AG20443 (cell line): ENCODE measurements at regions not wholly inside any gene's neighbourhood (a gene's known extent, or its start where the extent isn't known, plus 50 kb on each side); places are given as distances from the start of the nearest gene placed in this dataset.

Experiments used
- DNase-seq: peaks from one replicate; pipeline ENCODE4 v3.0.0; 2012; ENCODE audit warnings: low spot score, mixed read lengths

- no peak for DNase-seq
Measured at GRCh38 chr2:20914087-20914486, 91.2 kb upstream of the LDAH start.

GRCh38 chr2:20913491-20913890 is 90.6 kb upstream of the LDAH start:
- DNase-seq, result no peak

- peak; percentile 5 for DNase-seq
Measured at GRCh38 chr2:20900052-20900636, 77.2 kb upstream of the LDAH start.

DNA sequence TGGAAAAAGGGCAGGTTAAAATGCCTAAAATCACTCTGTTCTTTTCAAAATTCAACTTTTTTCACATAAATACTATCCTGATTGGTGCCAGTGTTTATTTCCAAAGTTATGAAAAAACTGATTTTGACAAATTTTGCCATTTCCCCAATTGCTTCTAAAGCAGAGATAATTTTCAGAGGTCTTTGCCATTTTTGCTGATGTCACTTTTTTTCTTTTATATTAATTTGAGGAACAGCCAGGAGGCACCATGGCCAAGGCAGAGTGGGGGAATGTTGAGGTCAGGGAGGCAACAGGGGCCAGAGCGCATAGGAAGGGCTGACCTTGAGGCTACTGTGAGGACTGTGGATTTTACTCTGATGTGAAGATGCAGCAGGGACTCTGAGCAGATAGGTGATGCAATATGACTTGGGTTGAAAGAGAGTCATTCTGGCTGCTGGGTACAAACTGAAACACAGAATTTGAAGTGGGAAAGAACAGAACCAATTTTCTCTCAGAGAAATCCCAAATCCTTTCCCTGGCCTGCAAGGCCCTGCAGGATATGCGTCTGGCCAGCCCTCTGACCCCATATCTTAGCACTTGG is 75.1 kb upstream of the LDAH start:
- DNase-seq, result no peak

- DNase-seq, result no peak
Measured at GRCh38 chr2:20897047-20897446, 74.1 kb upstream of the LDAH start.

DNA sequence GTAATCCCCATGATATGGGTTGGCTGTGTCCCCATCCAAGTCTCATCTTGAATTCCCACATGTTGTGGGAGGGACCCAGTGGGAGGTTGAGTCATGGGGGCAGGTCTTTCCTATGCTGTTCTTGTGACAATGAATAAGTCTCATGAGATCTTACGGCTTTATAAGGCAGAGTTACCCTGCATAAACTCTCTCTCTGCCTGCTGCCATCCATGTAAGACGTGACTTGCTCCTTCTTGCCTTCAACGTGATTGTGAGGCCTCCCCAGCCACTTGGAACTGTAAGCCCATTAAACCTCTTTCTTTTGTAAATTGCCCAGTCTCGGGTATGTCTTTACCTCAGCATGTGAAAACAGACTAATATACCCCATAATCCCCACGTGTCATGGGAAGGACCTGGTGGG is 61.9 kb upstream of the LDAH start:
- DNase-seq, result no peak

DNA sequence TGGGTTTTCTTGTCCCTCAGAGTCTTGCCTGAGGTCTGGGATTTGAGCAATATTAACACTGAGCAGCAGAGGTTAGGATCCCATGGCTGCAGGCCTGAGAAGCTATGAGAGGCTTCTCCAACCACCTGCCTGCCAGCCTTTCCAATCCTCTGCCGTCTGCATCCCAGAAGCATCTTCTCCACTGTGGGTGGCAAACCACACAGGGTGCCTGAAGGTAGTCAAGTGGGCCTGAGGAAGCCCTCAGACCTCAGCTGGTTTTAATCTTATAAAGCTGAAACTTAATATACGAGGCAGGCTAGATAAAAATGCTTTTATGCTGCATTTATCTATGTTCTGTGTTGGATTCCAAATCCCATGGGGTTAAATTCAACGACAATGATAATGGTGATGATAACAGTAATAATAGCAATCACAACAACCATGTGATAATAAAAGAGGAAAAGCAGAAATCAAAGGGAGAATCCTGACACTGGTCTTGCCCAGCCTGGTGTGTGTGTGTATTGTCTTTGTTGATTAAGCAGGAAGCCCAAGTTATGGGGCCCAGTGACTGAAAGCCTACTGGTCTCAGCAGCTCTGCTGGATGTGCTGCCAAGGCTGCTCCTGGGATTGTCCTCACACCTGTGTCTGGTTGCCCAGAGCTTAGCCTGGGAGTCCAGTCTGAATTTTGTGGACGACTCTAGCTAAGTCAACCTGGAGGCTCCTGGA is 59.7 kb upstream of the LDAH start:
- DNase-seq, result no peak

GRCh38 chr2:20880221-20880771 is 57.4 kb upstream of the LDAH start:
- no peak for DNase-seq

DNA sequence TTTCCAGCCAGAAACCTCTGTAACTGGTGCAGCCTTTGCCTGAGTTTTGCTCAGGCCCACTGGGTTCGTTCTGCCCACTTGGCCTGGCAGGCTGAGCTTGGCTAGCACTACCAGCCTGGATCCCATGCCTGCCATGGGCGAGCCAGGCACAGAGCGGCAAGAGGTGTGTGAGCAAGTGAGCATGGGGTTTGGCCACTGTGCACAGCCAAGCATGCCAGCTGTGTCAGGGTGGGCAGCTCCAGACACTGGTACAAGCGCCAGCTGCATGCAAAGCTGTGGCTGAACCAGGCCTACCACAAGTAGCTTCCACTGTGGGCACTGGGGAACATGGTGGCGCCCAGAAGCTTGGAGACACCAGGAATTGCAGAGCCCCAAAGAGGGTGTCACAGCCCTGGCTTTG is 56.3 kb upstream of the LDAH start:
- no peak for DNase-seq

DNA sequence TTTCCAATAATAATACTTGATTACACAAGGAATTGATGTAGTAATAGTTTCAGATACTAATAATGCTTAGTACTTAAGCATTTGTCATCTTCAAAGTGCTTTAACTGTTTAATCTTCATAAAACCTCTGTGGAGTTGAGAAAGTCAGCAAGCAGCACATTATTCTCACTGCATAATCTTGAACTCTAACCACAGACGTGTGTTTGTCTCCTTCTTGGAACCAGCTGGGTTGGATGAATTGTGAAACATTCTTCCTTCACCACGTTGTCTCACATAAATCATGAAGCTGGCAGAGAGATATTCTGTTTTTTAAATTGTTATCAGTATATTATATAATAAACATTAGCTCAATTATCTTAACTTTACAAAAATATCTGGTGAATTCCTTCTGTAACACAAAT is 55.1 kb upstream of the LDAH start:
- no peak for DNase-seq
